HEK293T (cell line): ENCODE measurements at regions not wholly inside any gene's neighbourhood (a gene's known extent, or its start where the extent isn't known, plus 50 kb on each side); places are given as distances from the start of the nearest gene placed in this dataset.
"Not testable (repeated sequence)": the region's sequence is repeated elsewhere in the genome, so short reads cannot be mapped to it uniquely, and the experiment has no call there.

Experiments used
- CTCF ChIA-PET: fragments of 350-600 bp; formaldehyde crosslinking; extraction: SDS; loops from one replicate; lab custom pipeline; 2021; ENCODE audit warnings: antibody characterized with exemption, inconsistent platforms; lab: Yijun Ruan, JAX
- POLR2A ChIA-PET: fragments of 350-600 bp; formaldehyde crosslinking; extraction: SDS; loops from one replicate; lab custom pipeline; 2020; ENCODE audit warnings: antibody characterized with exemption, inconsistent platforms; lab: Yijun Ruan, JAX
- DNase-seq: peaks from one replicate; pipeline ENCODE4 v3.0.0; 2012; ENCODE audit warnings: mixed read lengths; ENCODE audit errors: extremely low spot score
- ARNT ChIP-seq: fragments of 450-650 bp; IDR thresholded peaks from 2 replicates; pipeline ENCODE4 v1.6.1; 2017; ENCODE audit warnings: mild to moderate bottlenecking
- BHLHE40 ChIP-seq: fragments of 450-650 bp; IDR thresholded peaks from 2 replicates; pipeline ENCODE4 v1.6.1; 2016; ENCODE audit warnings: mild to moderate bottlenecking, moderate library complexity, borderline replicate concordance
- CTBP1 ChIP-seq: fragments of 450-650 bp; IDR thresholded peaks from 2 replicates; pipeline ENCODE4 v1.6.1; 2016; ENCODE audit warnings: borderline replicate concordance
- ELF4 ChIP-seq: fragments of 450-650 bp; IDR thresholded peaks from 2 replicates; pipeline ENCODE4 v1.6.1; 2017; ENCODE audit warnings: antibody characterized with exemption
- FOXA1 ChIP-seq: fragments of 450-650 bp; IDR thresholded peaks from 2 replicates; pipeline ENCODE4 v1.6.1; 2016; ENCODE audit warnings: mild to moderate bottlenecking
- FOXK2 ChIP-seq: fragments of 450-650 bp; IDR thresholded peaks from 2 replicates; pipeline ENCODE4 v1.6.1; 2016; ENCODE audit warnings: mild to moderate bottlenecking
- FOXM1 ChIP-seq: fragments of 450-650 bp; IDR thresholded peaks from 2 replicates; pipeline ENCODE4 v1.6.1; 2017; ENCODE audit warnings: mild to moderate bottlenecking, borderline replicate concordance
- HDGF ChIP-seq: fragments of 450-650 bp; IDR thresholded peaks from 2 replicates; pipeline ENCODE4 v1.6.1; 2017; ENCODE audit warnings: antibody characterized with exemption, borderline replicate concordance
- L3MBTL2 ChIP-seq: fragments of 450-650 bp; conservative IDR thresholded peaks from 2 replicates; pipeline ENCODE4 v1.6.1; 2016; ENCODE audit warnings: mild to moderate bottlenecking
- LEF1 ChIP-seq: fragments of 450-650 bp; IDR thresholded peaks from 2 replicates; pipeline ENCODE4 v1.6.1; 2017; ENCODE audit warnings: mild to moderate bottlenecking, borderline replicate concordance
- NFRKB ChIP-seq: fragments of 450-650 bp; IDR thresholded peaks from 2 replicates; pipeline ENCODE4 v1.6.1; 2016; ENCODE audit warnings: mild to moderate bottlenecking, moderate library complexity
- SP1 ChIP-seq: fragments of 450-650 bp; IDR thresholded peaks from 2 replicates; pipeline ENCODE4 v1.6.1; 2017
- SUZ12 ChIP-seq: fragments of 450-650 bp; IDR thresholded peaks from 2 replicates; pipeline ENCODE4 v1.6.1; 2016; ENCODE audit warnings: mild to moderate bottlenecking
- TARDBP ChIP-seq: fragments of 450-650 bp; IDR thresholded peaks from 2 replicates; pipeline ENCODE4 v1.6.1; 2016
- ZNF384 ChIP-seq: fragments of 450-650 bp; IDR thresholded peaks from 2 replicates; pipeline ENCODE4 v1.6.1; 2016
- TF ChIP-seq, protein P1 (sequence below): fragments of 450-650 bp; IDR thresholded peaks from 2 replicates; pipeline ENCODE4 v1.6.1; 2016

DNA sequence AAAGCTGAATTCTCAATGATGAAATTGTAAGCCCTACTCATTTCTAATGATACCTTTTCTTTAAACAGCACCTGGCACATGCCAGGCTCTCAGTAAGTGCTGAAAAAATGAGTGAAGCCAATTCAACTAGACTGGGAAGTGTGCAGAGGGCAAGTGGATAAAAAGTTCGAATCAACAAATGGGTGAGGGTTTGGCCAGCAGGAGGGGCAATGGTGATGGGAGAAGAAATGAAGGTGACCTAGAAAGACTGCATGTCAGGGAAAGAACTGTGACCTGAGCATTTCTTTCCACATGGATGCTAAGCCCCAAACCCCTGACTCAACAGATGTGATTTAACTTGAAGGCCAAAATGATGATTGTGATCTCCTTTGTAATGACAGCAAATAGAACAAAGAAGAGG lies 54.6 kb downstream of the DKK1 start:
- DNase-seq, result no peak
- no peak for TF ChIP-seq ELF4
- no peak for TF ChIP-seq TARDBP
- no peak for TF ChIP-seq ARNT
- no peak for TF ChIP-seq LEF1
- TF ChIP-seq, protein P1, sequence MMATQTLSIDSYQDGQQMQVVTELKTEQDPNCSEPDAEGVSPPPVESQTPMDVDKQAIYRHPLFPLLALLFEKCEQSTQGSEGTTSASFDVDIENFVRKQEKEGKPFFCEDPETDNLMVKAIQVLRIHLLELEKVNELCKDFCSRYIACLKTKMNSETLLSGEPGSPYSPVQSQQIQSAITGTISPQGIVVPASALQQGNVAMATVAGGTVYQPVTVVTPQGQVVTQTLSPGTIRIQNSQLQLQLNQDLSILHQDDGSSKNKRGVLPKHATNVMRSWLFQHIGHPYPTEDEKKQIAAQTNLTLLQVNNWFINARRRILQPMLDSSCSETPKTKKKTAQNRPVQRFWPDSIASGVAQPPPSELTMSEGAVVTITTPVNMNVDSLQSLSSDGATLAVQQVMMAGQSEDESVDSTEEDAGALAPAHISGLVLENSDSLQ, result no peak
- no peak for TF ChIP-seq ZNF384
- TF ChIP-seq BHLHE40, result no peak
- no peak for TF ChIP-seq FOXK2
- TF ChIP-seq HDGF, result no peak
- no peak for TF ChIP-seq NFRKB
- TF ChIP-seq L3MBTL2, result no peak
- TF ChIP-seq SUZ12, result no peak
- TF ChIP-seq SP1, result no peak
- no peak for TF ChIP-seq FOXA1
- TF ChIP-seq CTBP1, result no peak
- TF ChIP-seq FOXM1, result no peak
- ChIA-PET POLR2A (no interaction called here), CTCF (interaction anchor here (2.3 kb wide), 1 partner anchor 50 kb away, joined by 4 read pairs; no protein-coding TSS in a partner anchor)

DNA sequence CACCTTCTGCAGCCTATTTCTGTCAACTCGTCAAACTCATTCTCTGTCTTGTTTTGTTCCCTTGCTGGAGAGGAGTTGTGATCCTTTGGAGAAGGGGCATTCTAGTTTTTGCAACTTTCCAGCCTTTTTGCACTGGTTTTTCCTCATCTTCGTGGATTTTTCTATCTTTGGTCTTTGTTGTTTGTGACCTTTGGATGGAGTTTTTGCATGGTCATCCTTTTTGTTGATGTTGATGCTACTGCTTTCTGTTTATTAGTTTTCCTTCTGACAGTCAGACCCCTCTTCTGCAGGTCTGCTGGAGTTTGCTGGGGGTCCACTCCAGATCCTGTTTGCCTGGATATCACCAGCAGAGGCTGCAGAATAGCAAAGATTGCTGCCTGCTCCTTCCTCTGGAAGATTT lies 60.1 kb downstream of the DKK1 start:
- CTCF ChIA-PET, DNase-seq: not testable (repeated sequence)

DNA sequence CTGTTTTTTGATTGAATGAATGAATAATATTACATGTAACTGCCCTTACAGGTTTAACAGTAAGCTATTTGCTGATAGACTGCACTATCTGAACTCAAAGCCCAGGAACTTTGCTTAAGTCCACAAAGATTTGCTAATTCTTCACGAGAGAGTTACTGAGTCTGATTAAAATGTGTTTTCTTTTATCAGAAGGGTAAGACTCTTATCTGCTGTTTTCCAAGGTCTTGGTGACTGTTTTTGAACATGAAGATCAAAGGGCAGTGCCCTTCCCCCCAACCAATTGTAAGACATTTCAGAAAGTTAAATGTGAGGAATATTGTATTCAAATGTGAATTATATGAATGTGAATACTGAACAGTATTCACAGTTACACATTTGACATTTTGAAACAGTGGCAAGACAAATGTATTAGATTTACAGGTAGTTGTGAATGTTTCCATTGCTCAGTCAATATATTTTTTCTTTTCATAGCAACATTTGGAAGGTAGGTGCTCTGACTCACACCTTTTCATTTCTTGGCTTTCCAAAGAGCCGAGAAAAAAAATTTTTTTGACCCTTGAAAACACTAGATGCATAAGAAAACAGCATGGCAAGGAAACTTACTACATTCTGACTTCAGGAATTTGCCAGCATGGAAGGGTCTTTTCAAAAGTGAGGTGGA lies 62.7 kb downstream of the DKK1 start:
- POLR2A ChIA-PET, result no interaction called here
- TF ChIP-seq TARDBP (no peak), SUZ12 (no peak), NFRKB (no peak)
- TF ChIP-seq, protein P1, result no peak
- CTCF ChIA-PET, result no interaction called here
- no peak for DNase-seq

More for the DNA sequence above, 60.1 kb downstream of the DKK1 start:
- POLR2A ChIA-PET, result not testable (repeated sequence)

DNA sequence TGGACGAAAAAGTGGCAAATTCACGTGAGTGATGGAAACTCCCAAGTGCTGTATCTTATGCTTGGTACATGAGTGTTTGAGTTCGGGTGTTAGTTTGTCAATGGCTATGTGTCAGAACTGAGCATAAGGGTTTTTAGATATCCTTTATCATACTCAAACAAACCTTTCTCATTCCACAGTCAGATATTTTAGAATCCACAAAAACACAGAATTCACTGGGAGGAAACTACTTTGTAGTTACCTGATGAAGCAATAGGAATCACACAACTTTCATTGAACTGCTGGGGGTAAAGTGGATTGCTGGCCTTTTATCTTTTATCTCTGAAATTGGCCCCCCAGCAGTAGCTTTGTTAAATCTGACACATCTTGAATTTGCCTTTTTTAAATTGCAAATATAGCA lies 64.0 kb downstream of the DKK1 start:
- TF ChIP-seq FOXM1, result no peak
- ChIA-PET CTCF (interaction anchor here (0.5 to 0.8 kb wide), 2 partner anchors 161 to 381 kb away, joined by 3 to 5 read pairs; no protein-coding TSS in a partner anchor), POLR2A (no interaction called here)
- DNase-seq, result no peak

DNA sequence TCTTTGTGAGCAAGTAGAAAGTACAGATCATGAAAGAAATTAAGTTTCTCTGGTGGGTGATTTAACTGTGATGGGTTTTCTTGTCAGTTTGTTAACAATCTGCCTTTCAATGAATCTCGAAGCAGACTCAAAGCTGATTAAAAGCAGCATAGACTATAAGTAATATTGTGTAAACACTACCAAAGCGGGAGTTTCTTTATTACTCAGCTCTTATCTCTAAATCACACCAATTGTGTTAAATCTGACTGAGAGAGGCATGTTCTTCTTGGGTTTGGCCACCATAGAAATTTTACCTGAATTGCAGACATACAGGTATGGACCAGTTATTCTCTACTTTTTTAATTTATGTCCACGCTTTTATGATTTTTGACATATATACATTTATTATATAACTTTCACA lies 65.2 kb downstream of the DKK1 start:
- POLR2A ChIA-PET, result no interaction called here
- TF ChIP-seq FOXA1 (no peak), ELF4 (no peak), SUZ12 (no peak), L3MBTL2 (no peak), ARNT (no peak), FOXM1 (no peak), FOXK2 (no peak), TARDBP (no peak), ZNF384 (no peak), SP1 (no peak), NFRKB (no peak), HDGF (no peak), CTBP1 (no peak), BHLHE40 (no peak), LEF1 (no peak)
- TF ChIP-seq, protein P1, result no peak
- DNase-seq, result no peak
- CTCF ChIA-PET, result interaction anchor here (0.9 kb wide), 1 partner anchor 65 kb away, joined by 3 read pairs; the partner anchor contains the start of gene DKK1

DNA sequence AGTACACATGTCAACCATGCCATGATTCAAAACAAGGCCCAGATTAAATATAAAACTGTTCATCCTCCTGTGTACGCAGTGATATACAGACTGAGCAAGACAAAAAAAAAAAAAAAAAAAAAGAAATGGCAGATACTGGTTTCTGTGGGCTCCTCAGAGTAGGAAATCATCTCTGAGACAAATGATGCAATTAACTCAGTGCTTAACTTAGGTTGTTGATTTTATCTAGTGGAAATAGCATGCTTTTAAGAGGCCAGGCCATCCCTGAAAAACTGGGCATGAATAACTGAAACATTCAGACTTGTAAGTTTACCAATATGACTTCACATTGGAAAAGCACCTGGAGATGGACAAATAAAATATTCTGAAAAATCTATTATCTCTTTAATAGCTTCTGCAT lies 69.0 kb downstream of the DKK1 start:
- DNase-seq, result no peak
- POLR2A ChIA-PET, result no interaction called here
- CTCF ChIA-PET, result interaction anchor here (1.0 kb wide), 1 partner anchor 26 kb away, joined by 3 read pairs; no protein-coding TSS in a partner anchor
- TF ChIP-seq BHLHE40 (no peak), FOXA1 (no peak)

DNA sequence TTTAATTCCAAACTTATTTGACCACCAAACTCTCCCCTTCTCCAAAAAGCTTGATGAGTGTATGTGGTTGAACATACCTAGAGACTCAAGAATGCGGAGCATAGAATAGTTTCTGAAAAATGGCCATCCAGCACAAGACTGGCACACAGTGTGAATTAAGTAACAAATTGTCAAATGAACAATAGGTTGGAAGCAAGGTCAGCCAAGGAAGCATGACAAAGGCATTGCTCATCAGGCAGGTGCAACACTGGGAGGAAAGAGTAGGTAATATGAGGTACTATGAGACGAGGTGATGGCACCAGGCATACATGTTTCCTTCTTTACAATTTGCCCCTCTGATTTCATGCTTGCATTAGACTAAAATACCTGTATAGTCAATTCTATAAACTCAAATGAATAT lies 73.7 kb downstream of the DKK1 start:
- TF ChIP-seq NFRKB, result no peak
- TF ChIP-seq ELF4, result no peak
- TF ChIP-seq BHLHE40, result no peak
- TF ChIP-seq FOXA1, result no peak
- TF ChIP-seq, protein P1, result no peak
- no peak for TF ChIP-seq SUZ12
- ChIA-PET CTCF (no interaction called here), POLR2A (no interaction called here)
- DNase-seq, result no peak
